GM10847 (cell line): ENCODE measurements at regions not wholly inside any gene's neighbourhood (a gene's known extent, or its start where the extent isn't known, plus 50 kb on each side); places are given as distances from the start of the nearest gene placed in this dataset.

ENCODE experiments used
- POLR2A ChIP-seq: IDR thresholded peaks from 2 replicates; pipeline ENCODE4 v1.6.1; 2011; ENCODE audit not compliant: insufficient read length; ENCODE audit errors: extremely low read depth

- TF ChIP-seq POLR2A = no peak
Observed at GRCh38 chr7:67655168-67655567, 658.5 kb downstream of the TYW1 start.

- TF ChIP-seq POLR2A = no peak
Observed at GRCh38 chr7:67659091-67659490, 662.5 kb downstream of the TYW1 start.

- no peak for TF ChIP-seq POLR2A
Observed at GRCh38 chr7:67662804-67663203, 666.2 kb downstream of the TYW1 start.

- no peak for TF ChIP-seq POLR2A
Observed at GRCh38 chr7:67663644-67664043, 667.0 kb downstream of the TYW1 start.

- no peak for TF ChIP-seq POLR2A
Observed at GRCh38 chr7:67671006-67671548, 674.4 kb downstream of the TYW1 start.

- no peak for TF ChIP-seq POLR2A
Observed at GRCh38 chr7:67673861-67674260, 677.2 kb downstream of the TYW1 start.

GRCh38 chr7:67675971-67676370 lies 679.3 kb downstream of the TYW1 start:
- no peak for TF ChIP-seq POLR2A

- no peak for TF ChIP-seq POLR2A
Observed at GRCh38 chr7:67678419-67678818, 681.8 kb downstream of the TYW1 start.

GRCh38 chr7:67683628-67684027 lies 687.0 kb downstream of the TYW1 start:
- no peak for TF ChIP-seq POLR2A

- TF ChIP-seq POLR2A = no peak
Observed at GRCh38 chr7:67690700-67691099, 694.1 kb downstream of the TYW1 start.

- TF ChIP-seq POLR2A = no peak
Observed at GRCh38 chr7:67692425-67692824, 695.8 kb downstream of the TYW1 start.

GRCh38 chr7:67696124-67696523 lies 699.5 kb downstream of the TYW1 start:
- no peak for TF ChIP-seq POLR2A

- no peak for TF ChIP-seq POLR2A
Observed at GRCh38 chr7:67696878-67697277, 700.2 kb downstream of the TYW1 start.

- TF ChIP-seq POLR2A = no peak
Observed at GRCh38 chr7:67698354-67698753, 701.7 kb downstream of the TYW1 start.

GRCh38 chr7:67705850-67706249 lies 709.2 kb downstream of the TYW1 start:
- TF ChIP-seq POLR2A = no peak

GRCh38 chr7:67711706-67712105 lies 715.1 kb downstream of the TYW1 start:
- no peak for TF ChIP-seq POLR2A

- TF ChIP-seq POLR2A = no peak
Observed at GRCh38 chr7:67713451-67714056, 716.9 kb downstream of the TYW1 start.
